SK-N-SH treated with all-trans-retinoic acid at 6 μM for 48 hours (cell line): ENCODE measurements at regions not wholly inside any gene's neighbourhood (a gene's known extent, or its start where the extent isn't known, plus 50 kb on each side); places are given as distances from the start of the nearest gene placed in this dataset.

Source experiments
- ATAC-seq: fragments of 200-7000 bp; cut with Tn5 transposase; 3 replicates; pipeline ENCODE4 v1.9.1; 2020; ENCODE audit warnings: mild to moderate bottlenecking, moderate library complexity
- ARNTL ChIP-seq: fragments of 450-650 bp; formaldehyde crosslinking; IDR thresholded peaks from 2 replicates; pipeline ENCODE4 v1.5.0; 2020; ENCODE audit warnings: low read depth, mild to moderate bottlenecking, moderate library complexity, borderline replicate concordance
- BACH2 ChIP-seq: fragments of 250-450 bp; sonication (Bioruptor Pico); IDR thresholded peaks from 2 replicates; pipeline ENCODE4 v1.9.0; 2021; ENCODE audit warnings: mild to moderate bottlenecking, borderline replicate concordance
- CREB5 ChIP-seq: fragments of 250-450 bp; sonication (Bioruptor Pico); IDR thresholded peaks from 2 replicates; pipeline ENCODE4 v1.5.1; 2020; ENCODE audit warnings: low read depth, mild to moderate bottlenecking, moderate library complexity
- CSDC2 ChIP-seq: fragments of 250-450 bp; sonication (Bioruptor Pico); IDR thresholded peaks from 2 replicates; pipeline ENCODE4 v1.5.0; 2020; ENCODE audit warnings: mild to moderate bottlenecking, moderate library complexity
- CSRNP3 ChIP-seq: fragments of 250-450 bp; sonication (Bioruptor Pico); IDR thresholded peaks from 2 replicates; pipeline ENCODE4 v1.5.1; 2021; ENCODE audit warnings: mild to moderate bottlenecking, moderate library complexity
- ESRRG ChIP-seq: fragments of 250-450 bp; sonication (Bioruptor Pico); IDR thresholded peaks from 2 replicates; pipeline ENCODE4 v1.6.1; 2021; ENCODE audit warnings: mild to moderate bottlenecking
- GLIS3 ChIP-seq: fragments of 250-450 bp; sonication (Bioruptor Pico); IDR thresholded peaks from 2 replicates; pipeline ENCODE4 v1.5.0; 2020; ENCODE audit warnings: mild to moderate bottlenecking, moderate library complexity
- ISL1 ChIP-seq: fragments of 250-450 bp; sonication (Bioruptor Pico); IDR thresholded peaks from 2 replicates; pipeline ENCODE4 v2.1.2; 2022; ENCODE audit warnings: mild to moderate bottlenecking, moderate library complexity
- OSR1 ChIP-seq: fragments of 250-450 bp; sonication (Bioruptor Pico); IDR thresholded peaks from 2 replicates; pipeline ENCODE4 v1.8.0; 2022; ENCODE audit warnings: moderate library complexity, mild to moderate bottlenecking, inconsistent platforms
- RARB ChIP-seq: fragments of 250-450 bp; sonication (Bioruptor Pico); IDR thresholded peaks from 2 replicates; pipeline ENCODE4 v1.8.0; 2021; ENCODE audit warnings: mild to moderate bottlenecking, moderate library complexity
- SNAI2 ChIP-seq: fragments of 250-450 bp; sonication (Bioruptor Pico); IDR thresholded peaks from 2 replicates; pipeline ENCODE4 v1.5.0; 2020; ENCODE audit warnings: mild to moderate bottlenecking, moderate library complexity
- TCF4 ChIP-seq: fragments of 250-450 bp; sonication (Bioruptor Pico); IDR thresholded peaks from 2 replicates; pipeline ENCODE4 v1.8.0; 2021; ENCODE audit warnings: mild to moderate bottlenecking, moderate library complexity, borderline replicate concordance
- TOX ChIP-seq: fragments of 250-450 bp; sonication (Bioruptor Pico); IDR thresholded peaks from 2 replicates; pipeline ENCODE4 v1.8.0; 2021; ENCODE audit warnings: mild to moderate bottlenecking, moderate library complexity, borderline replicate concordance
- ZC3H10 ChIP-seq: fragments of 250-450 bp; sonication (Bioruptor Pico); IDR thresholded peaks from 2 replicates; pipeline ENCODE4 v1.5.1; 2021; ENCODE audit warnings: mild to moderate bottlenecking, moderate library complexity
- ZFP3 ChIP-seq: fragments of 250-450 bp; sonication (Bioruptor Pico); IDR thresholded peaks from 2 replicates; pipeline ENCODE4 v1.5.0; 2020; ENCODE audit warnings: mild to moderate bottlenecking, moderate library complexity
- ZFP30 ChIP-seq: fragments of 450-650 bp; formaldehyde crosslinking; IDR thresholded peaks from 2 replicates; pipeline ENCODE4 v1.5.0; 2022; ENCODE audit warnings: mild to moderate bottlenecking, moderate library complexity
- ZNF565 ChIP-seq: fragments of 450-650 bp; formaldehyde crosslinking; conservative IDR thresholded peaks from 2 replicates; pipeline ENCODE4 v1.5.0; 2020; ENCODE audit warnings: low read depth, mild to moderate bottlenecking, moderate library complexity
- ZNF70 ChIP-seq: fragments of 450-650 bp; formaldehyde crosslinking; IDR thresholded peaks from 2 replicates; pipeline ENCODE4 v1.5.0; 2020; ENCODE audit warnings: mild to moderate bottlenecking, moderate library complexity
- ZNF8 ChIP-seq: fragments of 450-650 bp; formaldehyde crosslinking; IDR thresholded peaks from 2 replicates; pipeline ENCODE4 v1.5.0; 2020; ENCODE audit warnings: mild to moderate bottlenecking, moderate library complexity
- TF ChIP-seq, protein P1 (sequence below): fragments of 250-450 bp; sonication (Bioruptor Pico); IDR thresholded peaks from 2 replicates; pipeline ENCODE4 v1.5.0; 2020; ENCODE audit warnings: mild to moderate bottlenecking, moderate library complexity

DNA sequence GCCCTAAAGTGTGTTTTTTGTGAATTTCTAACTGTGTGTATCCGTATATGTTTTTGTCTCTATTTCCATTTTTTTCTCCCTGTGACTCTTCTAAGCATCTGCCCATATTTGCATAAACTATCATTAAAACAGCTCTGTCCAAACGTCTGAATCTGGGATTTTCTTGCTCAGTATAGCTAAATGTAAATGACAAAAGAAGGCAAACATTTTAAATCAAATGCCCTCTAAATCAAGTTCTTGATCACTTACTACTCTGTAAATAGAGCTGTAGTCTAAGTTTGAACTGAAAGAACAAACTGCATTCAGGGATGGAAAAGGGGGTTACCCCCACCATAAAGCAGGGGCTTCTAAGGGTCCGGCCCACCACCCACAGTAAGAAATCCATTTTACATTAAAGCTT is 432.0 kb upstream of the FAM241A start (continued):
- TF ChIP-seq CSRNP3 (CRISPR knock-in tag) (no peak), ZC3H10 (CRISPR knock-in tag) (no peak), CREB5 (CRISPR knock-in tag) (no peak), BACH2 (CRISPR knock-in tag) (no peak), OSR1 (CRISPR knock-in tag) (no peak)

DNA sequence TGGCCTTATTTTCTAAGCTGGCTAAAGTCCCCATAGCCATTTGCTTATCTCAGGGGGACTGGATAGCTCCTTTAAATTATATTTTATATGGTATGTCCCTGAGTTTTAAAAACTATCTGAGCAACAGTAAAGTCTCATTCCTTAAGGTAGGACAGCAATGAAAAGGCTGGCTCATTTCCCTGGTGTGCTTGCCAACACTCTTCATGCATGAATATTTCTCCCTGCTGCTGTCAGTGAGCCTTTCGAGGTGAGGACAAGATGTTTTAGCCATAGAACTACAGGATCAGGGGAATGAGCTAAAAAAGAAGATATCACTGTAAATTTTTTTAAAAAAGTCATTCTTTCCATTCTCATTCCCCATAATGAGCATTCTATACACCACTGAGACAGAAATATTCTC is 427.3 kb upstream of the FAM241A start:
- TF ChIP-seq BACH2 (CRISPR knock-in tag) = no peak
- no peak for TF ChIP-seq ZNF70 (CRISPR knock-in tag)
- TF ChIP-seq ZFP3 (CRISPR knock-in tag) = no peak
- TF ChIP-seq RARB (CRISPR knock-in tag) = no peak
- no peak for TF ChIP-seq ESRRG
- no peak for TF ChIP-seq ZFP30 (CRISPR knock-in tag)
- TF ChIP-seq TCF4 (CRISPR knock-in tag) = no peak
- no peak for TF ChIP-seq ZNF565 (CRISPR knock-in tag)
- TF ChIP-seq CREB5 (CRISPR knock-in tag) = no peak
- TF ChIP-seq ZC3H10 (CRISPR knock-in tag) = no peak
- no peak for TF ChIP-seq ISL1 (CRISPR knock-in tag)
- no peak for TF ChIP-seq TOX (CRISPR knock-in tag)
- no peak for TF ChIP-seq GLIS3
- no peak for TF ChIP-seq OSR1 (CRISPR knock-in tag)
- TF ChIP-seq ZNF8 (CRISPR knock-in tag) = no peak
- no peak for TF ChIP-seq CSDC2 (CRISPR knock-in tag)
- no peak for TF ChIP-seq CSRNP3 (CRISPR knock-in tag)
- TF ChIP-seq SNAI2 (CRISPR knock-in tag) = no peak
- no peak for TF ChIP-seq ARNTL (CRISPR knock-in tag)
- ATAC-seq = no peak

DNA sequence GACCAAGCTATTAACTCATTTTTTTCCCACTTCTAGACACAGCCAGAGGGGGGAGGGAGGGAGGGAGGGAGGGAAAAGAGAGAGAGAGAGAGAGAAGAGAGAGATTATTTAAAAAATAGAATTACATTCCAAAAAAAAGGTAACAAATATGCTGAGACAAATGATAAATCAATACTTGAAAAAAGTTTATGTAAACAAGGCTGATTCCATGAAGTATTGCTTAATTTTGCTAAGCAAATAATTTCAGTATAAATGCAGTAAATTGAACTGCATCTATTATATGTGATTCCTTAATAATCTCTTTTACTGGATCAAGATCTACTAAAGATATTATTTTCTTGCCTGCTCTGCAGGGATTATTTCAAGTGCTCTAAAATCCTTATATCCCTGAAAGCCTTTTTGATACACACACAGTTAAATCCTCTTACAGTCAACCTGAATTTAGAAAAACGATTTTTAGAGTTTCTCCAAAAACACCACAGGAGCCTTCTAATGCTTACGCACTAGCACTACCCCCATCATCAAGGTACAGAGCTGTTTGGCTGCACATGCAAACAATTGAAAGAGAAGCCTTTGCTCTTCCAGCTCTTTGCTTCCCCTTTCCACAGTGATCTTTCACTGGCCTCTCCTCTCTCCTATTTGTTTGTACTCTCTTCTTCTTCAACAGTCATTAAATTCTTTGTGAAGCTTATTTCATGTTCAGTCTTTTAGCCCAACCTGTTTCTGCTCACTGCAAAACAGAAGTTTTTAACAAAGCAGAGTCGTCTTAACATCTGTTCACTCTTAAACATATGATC is 426.3 kb upstream of the FAM241A start:
- no peak for TF ChIP-seq TOX (CRISPR knock-in tag)
- TF ChIP-seq ZNF70 (CRISPR knock-in tag) = no peak
- TF ChIP-seq, protein P1, sequence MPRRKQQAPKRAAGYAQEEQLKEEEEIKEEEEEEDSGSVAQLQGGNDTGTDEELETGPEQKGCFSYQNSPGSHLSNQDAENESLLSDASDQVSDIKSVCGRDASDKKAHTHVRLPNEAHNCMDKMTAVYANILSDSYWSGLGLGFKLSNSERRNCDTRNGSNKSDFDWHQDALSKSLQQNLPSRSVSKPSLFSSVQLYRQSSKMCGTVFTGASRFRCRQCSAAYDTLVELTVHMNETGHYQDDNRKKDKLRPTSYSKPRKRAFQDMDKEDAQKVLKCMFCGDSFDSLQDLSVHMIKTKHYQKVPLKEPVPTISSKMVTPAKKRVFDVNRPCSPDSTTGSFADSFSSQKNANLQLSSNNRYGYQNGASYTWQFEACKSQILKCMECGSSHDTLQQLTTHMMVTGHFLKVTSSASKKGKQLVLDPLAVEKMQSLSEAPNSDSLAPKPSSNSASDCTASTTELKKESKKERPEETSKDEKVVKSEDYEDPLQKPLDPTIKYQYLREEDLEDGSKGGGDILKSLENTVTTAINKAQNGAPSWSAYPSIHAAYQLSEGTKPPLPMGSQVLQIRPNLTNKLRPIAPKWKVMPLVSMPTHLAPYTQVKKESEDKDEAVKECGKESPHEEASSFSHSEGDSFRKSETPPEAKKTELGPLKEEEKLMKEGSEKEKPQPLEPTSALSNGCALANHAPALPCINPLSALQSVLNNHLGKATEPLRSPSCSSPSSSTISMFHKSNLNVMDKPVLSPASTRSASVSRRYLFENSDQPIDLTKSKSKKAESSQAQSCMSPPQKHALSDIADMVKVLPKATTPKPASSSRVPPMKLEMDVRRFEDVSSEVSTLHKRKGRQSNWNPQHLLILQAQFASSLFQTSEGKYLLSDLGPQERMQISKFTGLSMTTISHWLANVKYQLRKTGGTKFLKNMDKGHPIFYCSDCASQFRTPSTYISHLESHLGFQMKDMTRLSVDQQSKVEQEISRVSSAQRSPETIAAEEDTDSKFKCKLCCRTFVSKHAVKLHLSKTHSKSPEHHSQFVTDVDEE = no peak
- TF ChIP-seq ARNTL (CRISPR knock-in tag) = no peak
- TF ChIP-seq TCF4 (CRISPR knock-in tag) = no peak
- TF ChIP-seq CREB5 (CRISPR knock-in tag) = no peak
- TF ChIP-seq, all 23 proteins: peak for 0
- no peak for ATAC-seq
